Amniotic epithelial cell (primary cell): ENCODE measurements at regions not wholly inside any gene's neighbourhood (a gene's known extent, or its start where the extent isn't known, plus 50 kb on each side); places are given as distances from the start of the nearest gene placed in this dataset.
"Not testable (repeated sequence)": the region's sequence is repeated elsewhere in the genome, so short reads cannot be mapped to it uniquely, and the experiment has no call there.

Experiments
- DNase-seq: peaks from one replicate; pipeline ENCODE4 v3.0.0-alpha.2; 2010; ENCODE audit warnings: low read depth

DNA sequence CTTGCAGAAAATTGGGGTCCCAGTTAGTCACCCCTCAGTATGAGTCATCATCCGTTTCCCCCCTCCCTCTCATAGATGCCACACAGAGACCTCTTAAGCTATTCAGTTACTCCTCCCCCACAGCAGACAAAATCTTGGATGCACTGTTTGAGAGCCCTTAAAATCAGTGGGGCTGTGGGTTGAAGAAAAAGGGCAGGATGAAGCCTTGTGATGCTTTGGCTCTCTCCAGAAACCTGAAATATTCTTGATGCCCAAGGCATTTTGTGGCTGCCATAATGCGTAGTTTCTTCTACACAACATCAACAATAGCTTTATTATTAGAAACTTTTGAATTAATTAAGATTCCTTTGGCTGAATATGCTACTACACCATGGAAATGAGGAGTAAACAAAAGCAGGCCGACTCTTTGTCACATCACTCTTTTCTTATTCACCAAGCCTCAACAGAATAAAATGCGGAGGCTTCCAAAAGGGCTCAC is 133.8 kb downstream of the MRPS30 start:
- no peak for DNase-seq

DNA sequence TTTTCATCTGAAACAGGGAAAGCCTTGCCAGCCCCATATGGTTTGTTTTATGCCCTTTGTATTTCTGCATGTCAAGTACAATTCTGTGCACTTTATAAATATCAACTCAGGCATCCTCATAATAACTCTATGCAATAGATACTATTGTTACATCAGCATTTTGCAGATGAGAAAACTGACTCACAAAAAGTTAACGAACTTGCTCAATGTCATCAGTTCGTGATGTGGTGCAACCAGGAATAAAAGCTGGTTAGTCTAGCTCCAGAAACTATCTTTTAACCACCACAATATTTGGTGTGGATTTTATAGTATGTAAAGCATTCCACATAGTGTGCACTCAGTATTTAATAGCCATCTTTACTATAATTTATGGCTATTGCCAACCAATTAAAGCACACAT is 134.9 kb downstream of the MRPS30 start:
- DNase-seq, result no peak

DNA sequence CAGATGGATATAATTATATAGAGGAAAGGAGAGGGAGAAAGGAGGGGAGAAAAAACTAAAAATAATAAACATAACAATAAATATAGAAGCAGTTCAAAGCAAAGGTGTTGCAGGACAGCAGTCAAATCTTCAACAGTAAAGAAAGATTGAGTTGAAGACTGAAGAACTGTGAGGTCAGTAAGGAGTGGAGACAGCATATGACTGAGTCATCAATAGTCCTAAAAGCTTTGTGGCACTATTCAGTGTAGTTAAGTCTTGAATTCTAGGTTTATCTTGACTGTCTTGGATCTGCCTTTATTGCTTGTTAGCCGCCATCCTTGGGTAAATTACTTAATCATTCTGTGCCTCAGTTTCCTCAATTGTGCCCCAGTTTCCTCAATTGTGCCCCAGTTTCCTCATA is 137.0 kb downstream of the MRPS30 start:
- no peak for DNase-seq

DNA sequence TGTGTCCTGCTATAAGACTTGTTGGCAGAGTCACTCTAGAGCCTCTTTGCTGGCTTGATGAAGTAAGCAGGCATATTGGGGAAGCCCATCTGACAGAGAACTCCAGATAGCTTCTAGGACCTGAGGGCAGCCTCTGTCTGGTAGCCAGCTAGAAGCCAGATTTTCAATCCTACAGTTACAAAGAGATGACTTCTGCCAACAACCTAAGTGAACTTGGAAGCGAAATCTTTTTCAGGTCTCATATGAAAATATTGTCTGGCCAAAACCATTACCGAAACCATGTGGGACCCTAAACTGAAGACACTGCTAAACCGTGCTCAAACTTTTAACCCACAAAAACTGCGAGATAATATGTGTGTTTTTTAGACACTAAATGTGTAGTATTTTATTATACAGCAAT is 140.9 kb downstream of the MRPS30 start:
- DNase-seq, result no peak

DNA sequence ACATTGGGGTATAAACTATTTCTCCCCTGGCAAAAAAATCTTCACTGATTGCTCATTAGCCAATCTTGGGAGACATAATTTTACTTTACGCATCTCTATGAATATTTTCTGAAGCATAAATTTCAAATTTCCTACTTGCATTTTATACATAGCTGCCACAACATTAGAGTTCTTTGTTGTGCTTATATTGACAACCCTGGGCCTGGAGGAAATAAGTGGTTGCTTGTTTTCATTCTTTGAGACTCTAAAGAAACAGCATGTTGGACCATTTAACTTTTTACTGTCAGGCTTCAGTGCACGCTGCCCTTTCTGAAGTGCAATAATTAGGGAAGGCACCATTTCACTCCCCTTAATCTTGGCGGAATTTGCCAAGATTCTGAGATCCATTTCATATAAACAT is 142.6 kb downstream of the MRPS30 start:
- DNase-seq, result no peak

DNA sequence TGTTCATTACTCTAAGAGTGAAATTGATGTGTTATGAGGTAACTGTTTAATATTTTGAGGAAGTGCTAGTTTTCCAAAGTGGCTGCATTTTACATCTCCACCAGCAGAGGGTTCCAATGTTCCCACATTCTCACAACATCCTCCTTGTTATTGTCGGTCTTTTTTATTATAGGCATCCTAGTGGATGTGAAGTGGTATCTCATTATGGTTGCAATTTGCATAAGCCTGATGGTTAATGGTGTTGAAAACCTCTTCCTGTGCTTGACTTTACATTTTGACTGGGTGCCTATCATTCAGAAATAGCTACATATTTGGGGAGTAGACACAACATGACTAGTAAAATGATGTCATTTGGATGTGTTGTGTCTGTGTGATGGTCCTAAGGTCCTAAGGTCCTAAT is 143.6 kb downstream of the MRPS30 start:
- DNase-seq, result peak; percentile 12

DNA sequence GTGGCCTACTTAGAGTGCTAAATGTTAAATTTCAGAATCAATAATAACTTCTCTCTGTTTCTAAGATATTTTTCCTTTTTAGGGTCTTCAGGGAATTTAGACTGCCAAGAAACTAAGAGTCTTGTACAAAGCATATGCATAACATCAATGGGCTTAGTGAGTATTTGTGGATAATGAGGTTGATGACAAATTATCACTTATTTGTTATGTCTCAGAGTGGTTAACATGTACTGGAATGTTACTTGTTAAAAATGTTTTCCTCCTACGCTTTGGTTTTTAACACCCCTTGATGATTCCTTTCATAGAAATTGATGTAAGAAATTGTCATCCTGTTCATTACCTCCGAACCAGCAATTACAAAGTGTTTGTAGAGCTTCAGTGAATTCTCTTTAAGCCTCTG is 144.3 kb downstream of the MRPS30 start:
- DNase-seq, result no peak

DNA sequence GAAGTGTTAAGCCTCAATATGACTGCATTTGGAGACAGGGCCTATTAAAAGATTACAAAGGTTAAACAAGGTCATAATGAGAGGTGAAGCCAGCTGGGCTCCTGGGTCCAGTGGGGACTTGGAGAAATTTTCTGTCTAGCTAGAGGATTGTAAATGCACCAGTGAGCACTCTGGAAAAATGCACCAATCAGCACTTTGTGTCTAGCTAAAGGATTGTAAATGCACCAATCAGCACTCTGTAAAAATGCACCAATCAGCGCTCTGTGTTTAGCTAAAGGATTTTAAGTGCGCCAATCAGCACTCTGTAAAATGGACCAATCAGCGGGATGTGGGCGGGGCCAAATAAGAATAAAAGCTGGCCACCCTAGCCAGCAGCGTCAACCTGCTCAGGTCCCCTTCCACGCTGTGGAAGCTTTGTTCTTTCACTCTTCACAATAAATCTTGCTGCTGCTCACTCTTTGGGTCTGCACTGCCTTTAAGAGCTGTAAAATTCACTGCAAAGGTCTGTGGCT is 150.3 kb downstream of the MRPS30 start:
- not testable (repeated sequence) for DNase-seq

DNA sequence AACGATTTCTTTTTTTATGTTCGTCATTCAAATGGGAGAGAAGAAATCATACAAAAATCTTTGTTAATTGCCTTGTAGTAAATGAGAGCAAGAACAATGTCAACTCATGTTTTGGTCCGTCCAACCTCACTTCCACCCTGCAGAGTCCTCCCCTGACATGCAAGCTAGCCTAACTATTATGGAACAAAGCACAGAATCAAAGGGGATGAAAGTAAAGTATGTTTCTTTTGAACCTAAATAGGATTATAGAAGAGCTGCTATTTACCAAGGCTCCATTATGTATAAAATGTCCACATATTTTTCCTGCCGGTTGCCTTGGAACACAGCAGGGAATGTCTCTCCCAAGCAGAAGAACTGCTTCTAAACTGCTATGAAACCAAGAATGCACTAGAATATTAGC is 161.1 kb downstream of the MRPS30 start:
- no peak for DNase-seq

DNA sequence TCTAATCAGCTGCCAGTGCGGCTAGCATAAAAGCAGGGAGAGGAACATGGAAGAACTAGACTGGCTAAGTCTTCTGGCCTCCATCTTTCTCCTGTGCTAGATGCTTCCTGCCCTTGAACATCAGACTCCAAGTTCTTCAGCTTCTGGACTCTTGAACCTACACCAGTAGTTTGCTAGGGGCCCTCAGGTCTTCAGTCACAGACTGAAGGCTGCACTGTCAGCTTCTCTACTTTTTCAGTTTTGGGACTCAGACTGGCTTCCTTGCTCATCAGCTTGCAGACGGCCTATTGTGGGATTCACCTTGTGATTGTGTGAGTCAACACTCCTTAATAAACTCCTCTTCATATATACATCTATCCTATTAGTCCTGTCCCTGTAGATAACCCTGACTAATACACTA is 162.2 kb downstream of the MRPS30 start:
- not testable (repeated sequence) for DNase-seq

DNA sequence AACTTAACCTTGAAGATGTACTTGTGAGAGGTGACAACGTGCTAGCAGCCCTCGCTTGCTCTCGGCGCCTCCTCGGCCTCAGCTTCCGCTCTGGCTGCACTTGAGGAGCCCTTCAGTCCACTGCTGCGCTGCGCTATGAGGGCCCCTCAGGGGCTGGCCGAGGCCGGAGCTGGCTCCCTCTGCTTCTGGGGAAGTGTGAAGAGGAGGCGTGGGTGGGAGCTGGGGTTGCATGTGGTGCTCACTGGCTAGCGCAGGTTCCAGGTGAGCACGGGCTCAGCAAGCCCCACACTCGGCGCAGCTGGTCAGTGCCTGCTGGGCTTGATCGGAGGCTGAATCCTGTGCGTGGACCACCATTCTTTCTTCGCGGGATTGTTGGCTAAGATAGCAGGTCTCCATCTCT is 166.1 kb downstream of the MRPS30 start:
- no peak for DNase-seq

DNA sequence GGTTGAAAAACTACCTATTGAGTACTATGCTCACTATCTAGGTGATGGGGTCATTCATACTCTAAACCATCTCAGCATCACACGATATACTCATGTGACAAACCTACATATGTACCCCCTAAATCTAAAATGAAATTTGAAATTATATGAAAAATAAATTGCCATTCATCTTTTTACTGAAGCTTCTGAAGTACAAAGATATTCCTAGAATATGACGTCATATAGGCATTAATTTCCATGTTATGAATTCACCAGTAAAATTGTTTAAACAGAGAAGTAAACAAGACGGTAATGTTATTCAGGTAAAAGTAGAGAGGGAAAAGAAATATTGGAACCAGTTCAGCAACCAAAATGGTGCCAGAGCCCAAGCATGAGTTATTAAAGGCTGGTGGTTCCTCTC is 173.0 kb downstream of the MRPS30 start:
- no peak for DNase-seq

DNA sequence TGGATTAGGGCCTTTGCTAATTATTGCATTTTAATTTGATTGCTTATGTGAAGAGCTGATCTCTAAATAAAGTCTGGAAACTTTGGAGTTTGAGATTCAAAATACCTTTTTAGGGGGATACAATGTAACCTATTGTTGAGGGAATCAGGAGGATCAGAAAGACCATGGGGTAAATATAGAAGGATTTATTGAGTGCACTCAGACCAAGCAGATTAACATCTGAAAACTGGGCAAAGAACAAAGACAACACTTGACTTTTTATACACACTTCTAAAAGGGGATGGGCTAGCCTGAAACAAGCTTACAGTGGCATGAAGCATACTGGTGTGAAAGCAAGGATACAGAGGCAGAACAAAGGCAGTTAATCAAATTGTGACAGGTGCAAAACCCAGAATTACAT is 174.3 kb downstream of the MRPS30 start:
- peak; percentile 8 for DNase-seq

DNA sequence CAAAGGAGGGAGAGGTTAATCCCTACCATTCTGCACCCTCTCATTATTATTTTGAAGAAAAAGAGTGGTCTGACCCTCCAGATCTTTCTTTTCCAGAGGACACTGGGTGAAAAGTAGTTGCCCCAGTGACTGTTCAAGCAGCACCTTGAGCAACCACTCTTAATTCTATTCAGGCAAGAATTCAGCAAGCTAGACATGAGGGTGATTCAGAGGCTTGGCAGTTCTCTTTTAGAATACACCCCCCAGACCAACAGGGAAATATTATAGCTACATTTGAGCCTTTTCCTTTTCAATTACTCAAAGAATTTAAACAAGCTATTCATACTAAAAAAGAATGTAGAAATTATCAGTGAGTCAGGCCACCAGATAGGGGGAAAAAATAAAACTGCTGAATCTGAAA is 178.3 kb downstream of the MRPS30 start:
- no peak for DNase-seq

DNA sequence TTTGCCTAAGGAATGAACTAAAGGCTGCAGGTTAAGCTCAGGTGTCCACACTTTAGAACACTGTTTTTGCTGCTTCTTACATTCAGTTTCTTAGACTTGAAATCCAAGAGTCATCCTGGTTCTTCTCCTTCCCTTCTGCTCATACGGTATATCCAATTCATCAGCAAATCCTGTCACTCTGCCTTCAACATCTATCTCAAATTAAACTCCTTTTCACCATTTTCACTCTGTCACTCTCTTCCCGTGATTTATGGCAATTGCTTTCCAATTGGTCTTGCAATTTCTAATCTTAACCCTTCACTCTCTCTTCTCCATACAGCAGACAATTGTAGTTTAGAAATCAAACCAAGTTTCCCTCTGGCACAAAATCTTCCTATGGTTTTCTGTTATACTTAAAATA is 182.9 kb downstream of the MRPS30 start:
- DNase-seq, result no peak

DNA sequence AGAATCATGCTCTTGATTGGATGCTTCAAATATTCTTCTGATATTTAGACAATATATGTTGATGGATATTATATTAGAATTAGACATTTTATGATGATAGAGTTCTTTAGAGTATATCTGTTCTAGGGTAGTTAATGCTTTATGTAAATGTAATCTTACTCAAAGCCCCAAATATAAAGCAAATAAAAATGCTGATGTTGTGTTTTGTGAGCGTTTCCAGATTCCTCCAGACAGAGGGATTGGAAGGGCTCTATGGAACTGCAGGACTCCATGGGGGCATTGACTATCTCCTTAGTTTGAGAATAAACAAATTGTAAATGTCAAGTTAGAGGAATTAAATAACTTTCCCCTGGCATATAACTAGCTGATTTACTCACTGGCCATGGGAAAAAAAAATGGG is 184.5 kb downstream of the MRPS30 start:
- no peak for DNase-seq

DNA sequence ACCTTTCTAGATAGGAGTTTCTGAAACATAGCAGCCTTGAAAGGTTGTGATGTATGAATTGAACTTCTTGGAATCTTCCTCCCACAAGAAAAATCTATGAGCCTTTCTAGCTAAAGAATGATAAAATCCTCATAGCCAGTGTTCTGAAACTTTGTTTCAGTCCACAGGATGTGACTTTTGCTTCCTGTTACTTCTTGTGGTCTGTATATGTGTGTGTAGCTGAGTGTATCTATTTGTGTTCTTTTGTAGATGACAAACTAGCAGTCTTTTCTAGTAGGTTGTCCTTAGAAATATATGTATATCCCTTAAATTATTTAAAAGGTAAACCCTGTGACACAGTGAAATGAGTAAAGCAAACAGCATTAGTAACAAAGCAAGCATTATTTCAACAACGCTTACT is 188.8 kb downstream of the MRPS30 start:
- no peak for DNase-seq

DNA sequence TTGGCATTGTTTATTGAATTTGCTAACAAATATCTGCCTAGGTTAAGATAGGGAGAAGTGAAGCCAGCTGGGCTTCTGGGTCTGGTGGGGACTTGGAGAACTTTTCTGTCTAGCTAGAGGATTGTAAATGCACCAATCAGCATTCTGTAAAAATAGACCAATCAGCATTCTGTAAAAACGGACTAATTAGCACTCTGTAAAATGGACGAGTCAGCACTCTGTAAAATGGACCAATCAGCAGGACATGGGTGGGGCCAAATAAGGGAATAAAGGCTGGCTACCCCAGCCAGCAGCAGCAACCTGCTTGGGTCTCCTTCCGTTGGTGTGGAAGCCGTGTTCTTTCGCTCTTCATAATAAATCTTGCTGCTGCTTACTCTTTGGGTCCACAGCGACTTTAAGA is 198.4 kb downstream of the MRPS30 start:
- not testable (repeated sequence) for DNase-seq

DNA sequence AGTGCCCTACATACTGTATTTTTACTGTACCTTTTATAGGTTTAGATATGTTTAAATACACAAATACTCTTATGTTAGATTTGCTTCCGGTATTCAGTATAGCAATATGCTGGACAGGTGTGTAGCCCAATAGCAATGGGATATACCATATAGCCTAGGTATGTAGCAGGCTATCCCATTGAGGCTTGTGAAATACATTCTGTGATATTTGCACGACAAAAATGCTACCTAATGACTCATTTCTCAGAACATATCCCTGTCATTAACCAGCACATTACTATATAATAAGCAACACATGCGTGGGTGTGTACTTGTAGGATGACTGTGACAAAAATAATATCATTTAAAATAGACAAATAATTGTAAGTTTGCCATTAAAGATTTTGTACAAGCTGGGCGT is 208.8 kb downstream of the MRPS30 start:
- DNase-seq, result no peak

DNA sequence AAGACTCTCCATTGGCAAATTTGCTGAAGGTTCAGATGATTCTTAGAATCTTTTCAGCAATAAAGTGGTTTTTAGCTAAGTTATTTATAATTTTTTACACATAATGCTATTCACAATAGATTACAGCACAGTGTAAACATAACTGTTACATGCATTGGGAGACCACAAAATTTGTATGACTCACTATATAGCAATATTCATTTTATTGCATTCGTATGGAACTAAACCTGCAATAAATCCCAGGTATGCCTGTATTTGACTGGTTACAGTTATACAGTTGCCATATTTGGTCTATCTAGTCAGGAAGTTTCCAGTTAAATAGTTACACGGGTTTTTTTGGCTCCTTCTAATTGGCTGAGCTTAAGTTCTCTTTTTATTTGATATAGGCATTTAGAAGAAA is 220.8 kb downstream of the MRPS30 start:
- no peak for DNase-seq

DNA sequence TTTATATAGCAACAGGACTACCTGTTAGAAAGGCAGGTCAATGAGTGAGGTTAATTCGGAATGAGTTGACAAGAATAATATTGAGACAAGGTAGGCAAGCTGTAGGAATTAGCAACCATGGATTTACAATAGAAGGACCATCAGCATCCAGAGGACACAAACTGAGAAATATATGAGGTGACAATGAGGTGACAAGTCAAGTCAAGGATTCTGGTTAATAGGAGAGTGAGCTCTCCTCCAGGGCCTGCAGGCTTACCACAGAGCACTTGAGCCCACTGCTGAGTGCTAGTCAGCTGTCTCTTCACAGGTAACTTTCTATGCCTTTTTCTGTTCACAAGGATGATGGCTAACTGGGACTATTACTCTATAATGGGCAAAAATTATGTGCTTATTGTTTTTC is 227.2 kb downstream of the MRPS30 start:
- DNase-seq, result no peak

DNA sequence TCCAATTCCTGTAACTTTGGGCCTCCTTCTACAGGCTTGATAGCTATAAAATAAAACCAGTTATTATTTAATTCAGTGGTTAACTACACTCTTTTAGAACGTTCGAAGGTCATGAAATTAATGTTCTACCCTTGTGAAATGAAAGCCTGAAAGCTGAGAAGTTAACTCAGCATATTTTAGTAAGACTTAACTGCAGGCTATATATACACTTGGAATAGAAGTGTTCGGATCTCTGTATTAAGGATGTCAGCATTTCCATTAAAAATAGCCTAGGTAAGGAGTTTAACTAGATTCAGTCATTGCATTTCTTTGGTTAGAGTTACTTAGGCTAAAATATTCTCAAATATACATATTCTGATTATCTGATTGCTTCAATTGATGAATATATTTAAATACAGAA is 229.2 kb downstream of the MRPS30 start:
- no peak for DNase-seq

DNA sequence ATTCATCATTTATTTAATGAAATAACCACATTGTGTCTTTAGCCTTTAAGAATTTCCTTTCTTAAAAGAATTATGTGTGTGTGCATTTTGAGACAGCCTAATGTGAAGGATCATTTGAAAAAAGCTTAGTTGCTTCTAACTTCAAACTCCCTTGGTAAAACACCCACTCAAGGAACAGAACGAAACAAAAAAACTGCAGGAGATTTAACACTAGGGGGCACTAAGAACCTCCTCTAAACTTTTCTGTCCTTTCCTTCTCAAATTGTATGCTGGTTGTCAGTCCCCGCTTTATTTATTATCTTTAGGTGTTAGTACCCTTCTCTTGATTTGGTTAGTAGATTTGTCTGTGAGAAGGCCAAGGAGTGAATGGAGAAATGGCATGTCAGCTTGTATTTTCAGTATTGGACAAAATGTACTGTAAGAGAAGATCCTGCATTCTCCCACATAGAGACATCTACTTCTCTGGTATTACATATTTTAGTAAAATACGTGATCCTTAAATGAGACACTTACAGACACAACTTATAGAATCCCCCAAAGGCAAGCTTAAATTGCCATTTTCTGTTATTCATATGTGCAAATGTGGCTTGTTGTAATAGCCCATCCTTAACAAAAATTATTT is 229.7 kb downstream of the MRPS30 start:
- DNase-seq, result no peak

DNA sequence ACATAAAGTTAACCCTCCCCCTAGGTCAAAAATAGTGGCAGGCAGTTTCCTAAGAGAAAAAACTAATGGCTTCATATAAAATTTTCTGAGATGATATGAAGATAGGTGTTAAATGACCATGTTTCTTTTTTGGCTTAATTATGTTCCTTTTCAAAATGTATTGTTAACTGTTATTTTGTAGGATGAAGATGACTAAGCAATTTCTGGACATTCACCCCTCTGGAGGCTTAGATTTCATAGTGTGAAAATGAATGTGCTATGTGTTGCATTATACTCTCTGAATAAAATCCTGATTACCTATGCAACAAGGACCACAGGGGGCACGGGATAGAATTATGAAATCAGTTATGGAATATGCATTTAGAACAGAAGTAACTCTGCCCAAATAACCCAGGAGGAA is 233.5 kb downstream of the MRPS30 start:
- no peak for DNase-seq

DNA sequence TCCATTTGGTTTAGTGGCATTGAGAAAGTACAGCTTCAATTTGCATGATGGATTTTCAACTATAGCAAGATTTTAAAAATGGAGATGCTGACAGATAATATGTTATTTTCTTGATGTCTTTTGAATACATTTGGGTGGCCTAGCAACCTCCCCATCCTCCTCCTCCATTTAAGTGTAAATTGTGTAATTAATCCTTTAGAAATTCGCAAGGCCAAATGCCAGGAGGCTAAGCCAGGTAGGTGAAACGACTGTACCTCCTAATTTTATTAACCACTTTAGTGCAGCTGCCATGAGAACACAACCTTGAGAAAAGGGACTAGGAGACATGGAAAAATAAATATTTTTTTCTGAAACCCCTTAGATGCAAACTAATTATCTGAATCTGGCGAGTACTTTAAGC is 248.8 kb downstream of the MRPS30 start:
- DNase-seq, result no peak
